ENCODE measurements at regions not wholly inside any gene's neighbourhood (a gene's known extent, or its start where the extent isn't known, plus 50 kb on each side); places are given as distances from the start of the nearest gene placed in this dataset.
A peak's percentile ranks its signal among the peaks of the same experiment; 100 is the strongest.

- H3K36me3 Mint-ChIP-seq (ENCODE audit: unreplicated experiment), result no peaks in the 10 kb centered on the region
- H3K9me3 Mint-ChIP-seq (ENCODE audit: unreplicated experiment), result no peaks in the 10 kb centered on the region
- peaks cover 2% of the 10 kb centered on the region for H3K4me1 Mint-ChIP-seq (ENCODE audit: low read depth, unreplicated experiment)
- DNase-seq, result no peak
- peaks cover 4% of the 10 kb centered on the region for H3K27me3 Mint-ChIP-seq (ENCODE audit: unreplicated experiment)
- no peak overlapping the region for H3K27ac Mint-ChIP-seq (ENCODE audit: unreplicated experiment)
- no peak for TF ChIP-seq CTCF (IDR thresholded peaks at IDR 0.05; ENCODE audit: partially characterized antibody, unreplicated experiment)
- no peak overlapping the region for H3K4me3 Mint-ChIP-seq (ENCODE audit: unreplicated experiment)
Measured at GRCh38 chr20:57794036-57794435, 84.2 kb upstream of the PMEPA1 start.

GRCh38 chr20:57793421-57793820 is 83.6 kb upstream of the PMEPA1 start:
- H3K27ac Mint-ChIP-seq (ENCODE audit: unreplicated experiment), result no peak overlapping the region
- H3K4me3 Mint-ChIP-seq (ENCODE audit: unreplicated experiment), result no peak overlapping the region
- peaks cover 2% of the 10 kb centered on the region for H3K4me1 Mint-ChIP-seq (ENCODE audit: low read depth, unreplicated experiment)
- no peaks in the 10 kb centered on the region for H3K9me3 Mint-ChIP-seq (ENCODE audit: unreplicated experiment)
- H3K36me3 Mint-ChIP-seq (ENCODE audit: unreplicated experiment), result no peaks in the 10 kb centered on the region
- TF ChIP-seq CTCF (IDR thresholded peaks at IDR 0.05; ENCODE audit: partially characterized antibody, unreplicated experiment), result no peak
- no peak for DNase-seq
- H3K27me3 Mint-ChIP-seq (ENCODE audit: unreplicated experiment), result peaks cover 6% of the 10 kb centered on the region

- Mint-ChIP-seq H3K4me1 (ENCODE audit: low read depth, unreplicated experiment) (peaks cover 2% of the 10 kb centered on the region), H3K9me3 (ENCODE audit: unreplicated experiment) (no peaks in the 10 kb centered on the region), H3K27me3 (ENCODE audit: unreplicated experiment) (peaks cover 6% of the 10 kb centered on the region), H3K4me3 (ENCODE audit: unreplicated experiment) (no peak overlapping the region), H3K36me3 (ENCODE audit: unreplicated experiment) (no peaks in the 10 kb centered on the region), H3K27ac (ENCODE audit: unreplicated experiment) (peak overlapping the region; percentile 13)
- TF ChIP-seq CTCF (IDR thresholded peaks at IDR 0.05; ENCODE audit: partially characterized antibody, unreplicated experiment), result no peak
- DNase-seq, result no peak
Measured at GRCh38 chr20:57792386-57793080, 82.7 kb upstream of the PMEPA1 start.

GRCh38 chr20:57791966-57792365 is 82.2 kb upstream of the PMEPA1 start:
- no peak for TF ChIP-seq CTCF (IDR thresholded peaks at IDR 0.05; ENCODE audit: partially characterized antibody, unreplicated experiment)
- Mint-ChIP-seq H3K4me3 (ENCODE audit: unreplicated experiment) (no peak overlapping the region), H3K27me3 (ENCODE audit: unreplicated experiment) (peaks cover 6% of the 10 kb centered on the region), H3K9me3 (ENCODE audit: unreplicated experiment) (no peaks in the 10 kb centered on the region), H3K27ac (ENCODE audit: unreplicated experiment) (no peak overlapping the region), H3K4me1 (ENCODE audit: low read depth, unreplicated experiment) (peaks cover 2% of the 10 kb centered on the region), H3K36me3 (ENCODE audit: unreplicated experiment) (no peaks in the 10 kb centered on the region)
- DNase-seq, result no peak

GRCh38 chr20:57791178-57791962 is 81.6 kb upstream of the PMEPA1 start:
- no peak overlapping the region for H3K4me3 Mint-ChIP-seq (ENCODE audit: unreplicated experiment)
- H3K9me3 Mint-ChIP-seq (ENCODE audit: unreplicated experiment), result no peaks in the 10 kb centered on the region
- no peaks in the 10 kb centered on the region for H3K36me3 Mint-ChIP-seq (ENCODE audit: unreplicated experiment)
- DNase-seq, result no peak
- peaks cover 6% of the 10 kb centered on the region for H3K27me3 Mint-ChIP-seq (ENCODE audit: unreplicated experiment)
- TF ChIP-seq CTCF (IDR thresholded peaks at IDR 0.05; ENCODE audit: partially characterized antibody, unreplicated experiment), result no peak
- H3K27ac Mint-ChIP-seq (ENCODE audit: unreplicated experiment), result no peak overlapping the region
- peaks cover 2% of the 10 kb centered on the region for H3K4me1 Mint-ChIP-seq (ENCODE audit: low read depth, unreplicated experiment)

Data from glutamatergic neuron (in vitro differentiated cells).